HEK293 (cell line): ENCODE measurements at regions not wholly inside any gene's neighbourhood (a gene's known extent, or its start where the extent isn't known, plus 50 kb on each side); places are given as distances from the start of the nearest gene placed in this dataset.

ENCODE experiments used
- SALL2 ChIP-seq: fragments of 450-650 bp; formaldehyde crosslinking; IDR thresholded peaks from 2 replicates; pipeline ENCODE4 v1.5.0; 2017; ENCODE audit warnings: missing biosample characterization, mild to moderate bottlenecking, missing genetic modification characterization, borderline replicate concordance
- YY1 ChIP-seq: fragments of 450-650 bp; formaldehyde crosslinking; IDR thresholded peaks from 2 replicates; pipeline ENCODE4 v1.5.1; 2018; ENCODE audit warnings: missing biosample characterization, missing genetic modification characterization
- TF ChIP-seq, protein P1 (sequence below): fragments of 450-650 bp; formaldehyde crosslinking; IDR thresholded peaks from 2 replicates; pipeline ENCODE4 v1.5.1; 2016; ENCODE audit warnings: missing biosample characterization, missing genetic modification characterization
- TF ChIP-seq, protein P2 (sequence below): fragments of 450-650 bp; formaldehyde crosslinking; IDR thresholded peaks from 2 replicates; pipeline ENCODE4 v1.5.1; 2016; ENCODE audit warnings: missing biosample characterization, missing genetic modification characterization
- TF ChIP-seq, protein P3 (sequence below): fragments of 450-650 bp; formaldehyde crosslinking; IDR thresholded peaks from 2 replicates; pipeline ENCODE4 v1.5.1; 2016; ENCODE audit warnings: missing biosample characterization, missing genetic modification characterization, borderline replicate concordance

DNA sequence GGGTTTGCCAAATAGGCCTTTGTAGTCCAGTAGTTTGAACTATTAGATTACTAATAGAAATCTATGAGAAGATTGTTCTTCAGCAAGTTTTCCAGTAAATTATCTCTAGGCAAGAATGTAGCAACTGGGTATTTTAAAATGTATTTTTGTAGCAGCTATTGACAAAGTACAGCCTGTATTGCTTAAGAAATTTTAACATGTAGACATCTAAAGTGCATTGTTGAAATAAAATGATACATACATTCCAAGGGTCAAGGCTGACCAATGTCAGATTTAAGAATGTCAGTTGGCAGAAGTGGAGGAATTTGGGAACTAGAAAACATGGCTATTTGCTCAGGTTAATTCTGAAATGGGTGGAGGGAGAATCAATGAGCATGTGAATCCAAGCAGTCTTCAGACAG, 57.5 kb upstream of the ZSWIM6 start:
- TF ChIP-seq, protein P1, sequence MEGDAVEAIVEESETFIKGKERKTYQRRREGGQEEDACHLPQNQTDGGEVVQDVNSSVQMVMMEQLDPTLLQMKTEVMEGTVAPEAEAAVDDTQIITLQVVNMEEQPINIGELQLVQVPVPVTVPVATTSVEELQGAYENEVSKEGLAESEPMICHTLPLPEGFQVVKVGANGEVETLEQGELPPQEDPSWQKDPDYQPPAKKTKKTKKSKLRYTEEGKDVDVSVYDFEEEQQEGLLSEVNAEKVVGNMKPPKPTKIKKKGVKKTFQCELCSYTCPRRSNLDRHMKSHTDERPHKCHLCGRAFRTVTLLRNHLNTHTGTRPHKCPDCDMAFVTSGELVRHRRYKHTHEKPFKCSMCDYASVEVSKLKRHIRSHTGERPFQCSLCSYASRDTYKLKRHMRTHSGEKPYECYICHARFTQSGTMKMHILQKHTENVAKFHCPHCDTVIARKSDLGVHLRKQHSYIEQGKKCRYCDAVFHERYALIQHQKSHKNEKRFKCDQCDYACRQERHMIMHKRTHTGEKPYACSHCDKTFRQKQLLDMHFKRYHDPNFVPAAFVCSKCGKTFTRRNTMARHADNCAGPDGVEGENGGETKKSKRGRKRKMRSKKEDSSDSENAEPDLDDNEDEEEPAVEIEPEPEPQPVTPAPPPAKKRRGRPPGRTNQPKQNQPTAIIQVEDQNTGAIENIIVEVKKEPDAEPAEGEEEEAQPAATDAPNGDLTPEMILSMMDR: no peak
- TF ChIP-seq SALL2 (tag by site-specific recombination): no peak
- TF ChIP-seq, protein P2, sequence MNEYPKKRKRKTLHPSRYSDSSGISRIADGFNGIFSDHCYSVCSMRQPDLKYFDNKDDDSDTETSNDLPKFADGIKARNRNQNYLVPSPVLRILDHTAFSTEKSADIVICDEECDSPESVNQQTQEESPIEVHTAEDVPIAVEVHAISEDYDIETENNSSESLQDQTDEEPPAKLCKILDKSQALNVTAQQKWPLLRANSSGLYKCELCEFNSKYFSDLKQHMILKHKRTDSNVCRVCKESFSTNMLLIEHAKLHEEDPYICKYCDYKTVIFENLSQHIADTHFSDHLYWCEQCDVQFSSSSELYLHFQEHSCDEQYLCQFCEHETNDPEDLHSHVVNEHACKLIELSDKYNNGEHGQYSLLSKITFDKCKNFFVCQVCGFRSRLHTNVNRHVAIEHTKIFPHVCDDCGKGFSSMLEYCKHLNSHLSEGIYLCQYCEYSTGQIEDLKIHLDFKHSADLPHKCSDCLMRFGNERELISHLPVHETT (tag by site-specific recombination): no peak
- TF ChIP-seq, protein P3, sequence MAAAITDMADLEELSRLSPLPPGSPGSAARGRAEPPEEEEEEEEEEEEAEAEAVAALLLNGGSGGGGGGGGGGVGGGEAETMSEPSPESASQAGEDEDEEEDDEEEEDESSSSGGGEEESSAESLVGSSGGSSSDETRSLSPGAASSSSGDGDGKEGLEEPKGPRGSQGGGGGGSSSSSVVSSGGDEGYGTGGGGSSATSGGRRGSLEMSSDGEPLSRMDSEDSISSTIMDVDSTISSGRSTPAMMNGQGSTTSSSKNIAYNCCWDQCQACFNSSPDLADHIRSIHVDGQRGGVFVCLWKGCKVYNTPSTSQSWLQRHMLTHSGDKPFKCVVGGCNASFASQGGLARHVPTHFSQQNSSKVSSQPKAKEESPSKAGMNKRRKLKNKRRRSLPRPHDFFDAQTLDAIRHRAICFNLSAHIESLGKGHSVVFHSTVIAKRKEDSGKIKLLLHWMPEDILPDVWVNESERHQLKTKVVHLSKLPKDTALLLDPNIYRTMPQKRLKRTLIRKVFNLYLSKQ: no peak
- no peak for TF ChIP-seq YY1
